ENCODE measurements at regions not wholly inside any gene's neighbourhood (a gene's known extent, or its start where the extent isn't known, plus 50 kb on each side); places are given as distances from the start of the nearest gene placed in this dataset.
"Not testable (repeated sequence)": the region's sequence is repeated elsewhere in the genome, so short reads cannot be mapped to it uniquely, and the experiment has no call there.

DNA sequence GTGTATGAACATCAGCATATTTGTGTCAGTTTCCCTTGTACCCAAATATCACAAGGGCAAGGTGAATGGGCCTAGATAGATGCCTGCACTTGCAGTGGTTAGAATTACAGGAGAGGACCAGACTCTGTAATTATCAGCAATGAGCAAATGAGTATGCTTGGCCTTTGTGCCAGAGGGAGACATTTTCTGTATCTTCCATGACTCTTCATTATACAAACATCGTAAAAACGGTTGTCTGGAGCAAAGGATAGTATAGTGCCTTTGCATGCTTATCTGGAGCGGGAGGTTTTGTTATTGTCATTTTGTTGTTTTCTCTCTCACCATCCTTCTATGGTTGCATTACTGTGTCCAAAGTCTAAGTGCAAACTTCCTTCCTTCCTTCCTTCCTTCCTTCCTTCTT, 1568.5 kb upstream of the NUDT12 start:
- Histone ChIP-seq H3K27me3 (ENCODE audit: control insufficient read depth, insufficient read depth, low read length) (no peaks in the 10 kb centered on the region), H3K9me3 (replicated peaks; ENCODE audit: control insufficient read depth, low read depth, low read length) (no peaks in the 10 kb centered on the region), H3K27ac (ENCODE audit: low read length) (no peak overlapping the region), H3K4me3 (ENCODE audit: low read length) (no peak overlapping the region), H3K4me1 (ENCODE audit: control insufficient read depth, insufficient read depth, low read length) (no peaks in the 10 kb centered on the region), H3K36me3 (ENCODE audit: control insufficient read depth, insufficient read depth, low read length) (no peaks in the 10 kb centered on the region)
- WGBS (ENCODE audit: insufficient coverage): no CpG with 5 or more reads among the region's 3 CpGs
- no peak for DNase-seq

DNA sequence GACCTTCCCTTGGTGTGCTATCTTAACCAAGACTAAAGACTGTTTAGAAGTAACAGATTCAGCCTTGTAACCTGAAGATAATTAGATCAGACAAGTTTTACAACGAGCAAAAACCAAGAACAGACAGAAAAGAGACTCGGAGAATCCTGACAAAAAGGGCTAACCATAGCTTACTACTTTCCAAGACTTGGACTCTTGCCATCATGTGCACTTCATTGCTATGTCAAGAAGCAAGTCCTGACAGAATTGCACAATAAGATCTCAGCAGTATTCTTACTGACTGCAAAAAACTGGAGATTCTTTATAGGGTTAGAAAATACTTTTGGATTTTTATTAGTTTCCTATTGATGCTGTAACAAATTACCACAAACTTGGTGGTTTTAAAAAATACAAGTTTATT, 1539.0 kb upstream of the NUDT12 start:
- WGBS (ENCODE audit: insufficient coverage): no CpG with 5 or more reads among the region's 2 CpGs
- no peaks in the 10 kb centered on the region for H3K4me1 ChIP-seq (ENCODE audit: control insufficient read depth, insufficient read depth, low read length)
- H3K4me3 ChIP-seq (ENCODE audit: low read length): no peak overlapping the region
- H3K9me3 ChIP-seq (replicated peaks; ENCODE audit: control insufficient read depth, low read depth, low read length): no peaks in the 10 kb centered on the region
- no peaks in the 10 kb centered on the region for H3K27me3 ChIP-seq (ENCODE audit: control insufficient read depth, insufficient read depth, low read length)
- DNase-seq: peak; percentile 71
- H3K36me3 ChIP-seq (ENCODE audit: control insufficient read depth, insufficient read depth, low read length): no peaks in the 10 kb centered on the region
- no peak overlapping the region for H3K27ac ChIP-seq (ENCODE audit: low read length)

DNA sequence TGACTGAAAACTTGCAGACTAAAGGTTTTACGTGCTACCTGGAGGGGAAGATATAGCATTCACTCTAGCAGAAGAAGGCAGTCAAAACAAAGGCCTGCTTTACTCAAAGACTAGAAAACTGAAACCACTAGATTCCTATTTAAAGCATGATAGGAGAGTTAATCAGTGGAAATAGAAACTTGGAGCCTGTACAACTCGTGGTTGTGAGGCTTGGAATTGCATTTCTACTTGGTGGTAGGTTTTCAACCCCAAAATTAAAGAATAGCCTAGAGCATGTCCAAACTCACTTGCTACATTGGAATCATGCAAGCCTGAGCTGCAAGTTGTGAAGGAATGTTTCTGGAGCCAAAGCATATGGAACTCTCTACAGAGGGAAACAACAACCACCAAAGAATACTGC, 1526.4 kb upstream of the NUDT12 start:
- no peak overlapping the region for H3K4me3 ChIP-seq (ENCODE audit: low read length)
- no peaks in the 10 kb centered on the region for H3K36me3 ChIP-seq (ENCODE audit: control insufficient read depth, insufficient read depth, low read length)
- H3K4me1 ChIP-seq (ENCODE audit: control insufficient read depth, insufficient read depth, low read length): no peaks in the 10 kb centered on the region
- peaks cover 2% of the 10 kb centered on the region for H3K9me3 ChIP-seq (replicated peaks; ENCODE audit: control insufficient read depth, low read depth, low read length)
- no CpG with 5 or more reads among the region's 2 CpGs for WGBS (ENCODE audit: insufficient coverage)
- no peaks in the 10 kb centered on the region for H3K27me3 ChIP-seq (ENCODE audit: control insufficient read depth, insufficient read depth, low read length)
- no peak for DNase-seq
- H3K27ac ChIP-seq (ENCODE audit: low read length): no peak overlapping the region

DNA sequence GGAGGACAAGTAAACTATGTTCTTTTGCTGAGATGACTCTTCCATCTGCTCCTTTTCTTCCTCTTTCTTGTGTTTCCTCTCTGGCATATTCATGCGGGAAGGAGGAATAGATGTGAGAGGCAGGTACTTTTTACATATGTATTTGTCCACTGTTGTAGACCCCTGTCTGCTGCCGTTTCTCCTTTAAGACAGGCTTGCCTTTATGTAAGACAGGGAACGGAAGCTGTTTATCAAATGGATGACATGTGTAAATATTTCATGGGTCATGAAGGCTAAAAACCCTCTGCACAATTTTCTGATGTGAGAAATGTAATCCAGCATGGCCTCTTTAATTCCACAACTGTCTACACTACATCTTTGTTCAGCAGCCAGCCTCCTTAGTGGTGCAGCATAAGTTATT, 1525.5 kb upstream of the NUDT12 start:
- no peaks in the 10 kb centered on the region for H3K27me3 ChIP-seq (ENCODE audit: control insufficient read depth, insufficient read depth, low read length)
- peaks cover 2% of the 10 kb centered on the region for H3K9me3 ChIP-seq (replicated peaks; ENCODE audit: control insufficient read depth, low read depth, low read length)
- no peak overlapping the region for H3K4me3 ChIP-seq (ENCODE audit: low read length)
- no peaks in the 10 kb centered on the region for H3K4me1 ChIP-seq (ENCODE audit: control insufficient read depth, insufficient read depth, low read length)
- H3K36me3 ChIP-seq (ENCODE audit: control insufficient read depth, insufficient read depth, low read length): no peaks in the 10 kb centered on the region
- 80% methylated on average over 1 of the region's 3 CpGs for WGBS (ENCODE audit: insufficient coverage)
- H3K27ac ChIP-seq (ENCODE audit: low read length): no peak overlapping the region
- no peak for DNase-seq

DNA sequence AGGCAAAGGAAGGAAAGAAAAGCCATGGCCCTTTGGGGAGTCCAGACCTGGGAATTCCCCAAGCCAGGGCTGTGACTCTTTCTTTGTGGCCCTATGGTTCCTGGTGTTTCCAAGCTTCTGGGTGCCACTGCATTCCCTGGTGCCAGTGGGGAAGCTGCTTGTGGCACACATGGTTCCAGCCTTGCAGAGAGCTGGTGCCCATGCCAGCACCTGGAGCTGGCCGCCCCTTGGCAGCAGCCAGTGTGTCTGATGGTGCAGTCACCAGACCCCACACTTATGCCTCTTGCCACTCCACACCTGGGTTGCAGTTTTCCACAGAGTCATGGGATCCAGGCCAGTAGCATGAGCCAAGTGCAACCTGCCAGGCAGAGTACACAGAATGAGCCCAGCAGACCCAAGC, 1495.3 kb upstream of the NUDT12 start:
- no peak for DNase-seq
- Histone ChIP-seq H3K36me3 (ENCODE audit: control insufficient read depth, insufficient read depth, low read length) (no peaks in the 10 kb centered on the region), H3K4me1 (ENCODE audit: control insufficient read depth, insufficient read depth, low read length) (no peaks in the 10 kb centered on the region), H3K4me3 (ENCODE audit: low read length) (no peak overlapping the region), H3K27me3 (ENCODE audit: control insufficient read depth, insufficient read depth, low read length) (no peaks in the 10 kb centered on the region), H3K27ac (ENCODE audit: low read length) (no peak overlapping the region), H3K9me3 (replicated peaks; ENCODE audit: control insufficient read depth, low read depth, low read length) (peaks cover 12% of the 10 kb centered on the region)
- WGBS (ENCODE audit: insufficient coverage): 100% methylated on average over 1 of the region's 1 CpG

DNA sequence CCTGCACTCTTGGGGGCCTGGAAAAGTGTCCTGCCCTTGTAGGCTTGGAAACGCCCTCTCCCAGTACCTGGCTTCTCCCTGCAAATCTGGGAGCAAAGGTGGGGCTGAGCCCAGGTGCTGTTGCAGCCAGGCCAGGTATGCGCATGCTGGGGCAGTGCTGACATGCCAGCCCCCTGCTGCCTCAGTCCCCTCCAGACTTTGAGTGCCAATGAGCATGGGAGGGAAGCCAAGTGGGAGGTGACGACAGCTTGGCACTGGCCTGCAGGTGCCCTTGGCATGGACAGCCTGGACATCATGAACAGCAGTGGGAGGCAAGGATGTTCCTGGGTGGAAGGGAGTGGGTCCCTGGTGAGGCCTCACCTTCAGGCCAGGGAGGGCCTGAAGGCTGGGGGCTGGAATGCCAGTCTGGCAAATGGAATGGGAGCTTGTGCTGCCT, 1494.4 kb upstream of the NUDT12 start:
- Histone ChIP-seq H3K4me3 (ENCODE audit: low read length) (no peak overlapping the region), H3K27me3 (ENCODE audit: control insufficient read depth, insufficient read depth, low read length) (no peaks in the 10 kb centered on the region), H3K36me3 (ENCODE audit: control insufficient read depth, insufficient read depth, low read length) (no peaks in the 10 kb centered on the region), H3K4me1 (ENCODE audit: control insufficient read depth, insufficient read depth, low read length) (no peaks in the 10 kb centered on the region), H3K9me3 (replicated peaks; ENCODE audit: control insufficient read depth, low read depth, low read length) (peaks cover 12% of the 10 kb centered on the region), H3K27ac (ENCODE audit: low read length) (no peak overlapping the region)
- DNase-seq: no peak
- WGBS (ENCODE audit: insufficient coverage): 96% methylated on average over 3 of the region's 3 CpGs

DNA sequence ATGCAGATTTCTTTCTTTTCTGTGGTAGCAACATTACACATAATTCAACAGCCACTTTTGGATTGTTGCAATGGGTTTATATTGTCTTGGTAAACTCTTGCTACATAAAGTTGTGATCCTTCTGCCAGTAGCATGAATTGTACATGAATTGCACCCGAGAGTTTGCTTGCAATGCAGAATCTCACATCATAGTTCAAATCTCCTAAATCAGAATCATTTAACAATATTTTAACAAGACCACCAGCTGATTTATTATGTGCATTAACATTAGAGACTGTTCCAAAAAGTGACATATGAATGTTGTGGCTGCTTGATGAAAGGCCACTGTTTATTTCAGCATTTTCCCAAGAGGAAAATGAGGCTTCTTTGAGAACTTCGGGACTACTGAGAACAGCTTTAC, 1491.8 kb upstream of the NUDT12 start:
- Histone ChIP-seq H3K27ac (ENCODE audit: low read length) (no peak overlapping the region), H3K36me3 (ENCODE audit: control insufficient read depth, insufficient read depth, low read length) (no peaks in the 10 kb centered on the region), H3K27me3 (ENCODE audit: control insufficient read depth, insufficient read depth, low read length) (no peaks in the 10 kb centered on the region), H3K4me3 (ENCODE audit: low read length) (no peak overlapping the region), H3K9me3 (replicated peaks; ENCODE audit: control insufficient read depth, low read depth, low read length) (peaks cover 12% of the 10 kb centered on the region), H3K4me1 (ENCODE audit: control insufficient read depth, insufficient read depth, low read length) (no peaks in the 10 kb centered on the region)
- WGBS (ENCODE audit: insufficient coverage): no CpG with 5 or more reads among the region's 2 CpGs
- no peak for DNase-seq

DNA sequence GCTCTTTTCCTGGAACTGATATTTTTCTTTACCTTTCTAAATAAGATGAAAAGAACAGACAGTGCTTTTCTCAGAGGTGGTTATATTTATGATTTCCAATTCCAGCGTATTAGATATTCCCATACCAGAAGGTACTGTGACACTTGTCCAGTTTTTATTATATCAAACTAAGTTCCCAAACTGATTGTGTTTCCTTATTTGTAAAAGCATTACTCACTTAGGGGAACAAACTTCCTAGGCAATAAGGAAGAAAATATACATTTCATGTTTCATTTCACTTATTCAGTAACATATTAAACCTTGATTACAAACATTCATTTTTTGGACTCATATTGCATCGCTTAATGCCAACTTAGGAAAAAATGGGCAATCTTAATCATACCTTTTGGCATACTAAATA, 1480.0 kb upstream of the NUDT12 start:
- no CpG with 5 or more reads among the region's 2 CpGs for WGBS (ENCODE audit: insufficient coverage)
- H3K36me3 ChIP-seq (ENCODE audit: control insufficient read depth, insufficient read depth, low read length): no peaks in the 10 kb centered on the region
- no peaks in the 10 kb centered on the region for H3K9me3 ChIP-seq (replicated peaks; ENCODE audit: control insufficient read depth, low read depth, low read length)
- no peaks in the 10 kb centered on the region for H3K27me3 ChIP-seq (ENCODE audit: control insufficient read depth, insufficient read depth, low read length)
- H3K4me1 ChIP-seq (ENCODE audit: control insufficient read depth, insufficient read depth, low read length): no peaks in the 10 kb centered on the region
- no peak for DNase-seq
- no peak overlapping the region for H3K4me3 ChIP-seq (ENCODE audit: low read length)
- H3K27ac ChIP-seq (ENCODE audit: low read length): no peak overlapping the region

DNA sequence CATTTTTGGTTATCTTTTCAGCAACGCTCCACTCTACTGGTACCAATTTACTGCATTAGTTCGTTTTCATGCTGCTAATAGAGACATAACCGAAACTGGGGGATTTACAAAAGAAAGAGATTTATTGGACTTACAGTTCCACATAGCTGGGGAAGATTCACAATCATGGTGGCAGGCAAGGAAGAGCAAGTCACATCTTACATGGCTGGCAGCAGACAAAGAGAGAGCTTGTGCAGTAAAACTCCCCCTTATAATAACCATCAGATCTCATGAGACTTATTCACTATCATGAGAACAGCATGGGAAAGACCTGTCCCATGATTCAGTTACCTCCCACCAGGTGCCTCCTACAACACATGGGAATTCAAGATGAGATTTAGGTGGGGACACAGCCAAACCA, 1474.2 kb upstream of the NUDT12 start:
- H3K4me3 ChIP-seq (ENCODE audit: low read length); H3K27ac ChIP-seq (ENCODE audit: low read length); H3K36me3 ChIP-seq (ENCODE audit: control insufficient read depth, insufficient read depth, low read length); H3K9me3 ChIP-seq (replicated peaks; ENCODE audit: control insufficient read depth, low read depth, low read length); H3K27me3 ChIP-seq (ENCODE audit: control insufficient read depth, insufficient read depth, low read length); H3K4me1 ChIP-seq (ENCODE audit: control insufficient read depth, insufficient read depth, low read length); DNase-seq: not testable (repeated sequence)
- no CpG with 5 or more reads among the region's 3 CpGs for WGBS (ENCODE audit: insufficient coverage)

DNA sequence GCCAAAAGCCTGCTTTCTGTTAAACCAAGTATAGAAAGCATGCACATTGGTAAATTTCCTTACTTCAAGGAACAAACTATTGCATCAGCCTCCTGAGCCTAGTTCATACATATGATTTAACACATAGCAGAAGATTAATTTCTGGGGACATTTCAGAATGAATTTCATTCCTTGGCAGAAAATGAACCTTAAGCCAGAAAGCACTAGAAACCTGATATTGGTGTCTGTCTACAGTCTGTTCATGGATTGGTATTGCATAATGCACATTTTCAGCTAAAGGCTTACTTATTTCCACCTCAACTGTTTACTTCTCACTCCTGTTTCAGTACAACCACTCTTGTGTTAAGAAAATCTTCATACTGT, 1471.8 kb upstream of the NUDT12 start:
- peak; percentile 3 for DNase-seq
- no peaks in the 10 kb centered on the region for H3K9me3 ChIP-seq (replicated peaks; ENCODE audit: control insufficient read depth, low read depth, low read length)
- H3K4me1 ChIP-seq (ENCODE audit: control insufficient read depth, insufficient read depth, low read length): no peaks in the 10 kb centered on the region
- no peak overlapping the region for H3K27ac ChIP-seq (ENCODE audit: low read length)
- H3K27me3 ChIP-seq (ENCODE audit: control insufficient read depth, insufficient read depth, low read length): no peaks in the 10 kb centered on the region
- no peaks in the 10 kb centered on the region for H3K36me3 ChIP-seq (ENCODE audit: control insufficient read depth, insufficient read depth, low read length)
- no peak overlapping the region for H3K4me3 ChIP-seq (ENCODE audit: low read length)

DNA sequence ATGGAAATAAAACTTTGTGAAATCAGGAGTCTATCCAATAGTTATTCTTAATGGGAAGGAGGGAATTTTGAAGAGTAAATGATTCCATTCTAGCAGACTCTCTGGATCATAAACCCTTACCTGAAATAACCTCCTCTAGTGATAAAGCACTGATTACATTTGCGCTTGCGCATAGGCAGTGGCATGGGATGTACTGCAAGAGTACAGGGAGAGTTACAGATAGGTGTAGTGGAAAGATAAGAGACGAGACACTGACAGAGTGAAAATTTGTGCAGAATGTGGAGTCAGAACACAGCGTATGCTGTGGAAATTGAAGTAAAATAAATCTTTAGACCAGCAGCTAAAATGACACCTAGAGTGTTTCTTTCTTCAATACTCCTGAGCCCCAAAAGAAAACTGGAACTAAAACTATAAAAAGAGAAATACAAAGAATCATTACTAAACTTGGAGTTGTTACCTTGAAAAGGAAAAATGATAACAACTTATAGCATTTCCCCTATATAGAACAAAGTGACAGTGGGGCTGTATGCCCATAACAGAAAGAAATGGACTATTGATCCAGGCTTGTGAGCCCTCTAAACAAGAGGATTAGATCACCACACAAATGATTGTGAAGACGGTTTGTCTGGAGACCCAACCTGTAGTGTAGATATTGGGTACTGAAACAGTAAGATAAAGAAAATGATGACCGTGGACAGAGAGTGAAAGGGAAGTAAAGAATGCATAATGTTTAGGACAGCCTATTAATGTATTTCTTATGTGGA, 1471.2 kb upstream of the NUDT12 start:
- DNase-seq: no peak
- Histone ChIP-seq H3K9me3 (replicated peaks; ENCODE audit: control insufficient read depth, low read depth, low read length) (no peaks in the 10 kb centered on the region), H3K4me1 (ENCODE audit: control insufficient read depth, insufficient read depth, low read length) (no peaks in the 10 kb centered on the region), H3K27ac (ENCODE audit: low read length) (no peak overlapping the region), H3K27me3 (ENCODE audit: control insufficient read depth, insufficient read depth, low read length) (no peaks in the 10 kb centered on the region), H3K36me3 (ENCODE audit: control insufficient read depth, insufficient read depth, low read length) (no peaks in the 10 kb centered on the region), H3K4me3 (ENCODE audit: low read length) (no peak overlapping the region)
- 50% methylated on average over 1 of the region's 6 CpGs for WGBS (ENCODE audit: insufficient coverage)

Measured in muscle of leg (tissue), 3 donors.